ENCODE measurements at regions not wholly inside any gene's neighbourhood (a gene's known extent, or its start where the extent isn't known, plus 50 kb on each side); places are given as distances from the start of the nearest gene placed in this dataset.

DNA sequence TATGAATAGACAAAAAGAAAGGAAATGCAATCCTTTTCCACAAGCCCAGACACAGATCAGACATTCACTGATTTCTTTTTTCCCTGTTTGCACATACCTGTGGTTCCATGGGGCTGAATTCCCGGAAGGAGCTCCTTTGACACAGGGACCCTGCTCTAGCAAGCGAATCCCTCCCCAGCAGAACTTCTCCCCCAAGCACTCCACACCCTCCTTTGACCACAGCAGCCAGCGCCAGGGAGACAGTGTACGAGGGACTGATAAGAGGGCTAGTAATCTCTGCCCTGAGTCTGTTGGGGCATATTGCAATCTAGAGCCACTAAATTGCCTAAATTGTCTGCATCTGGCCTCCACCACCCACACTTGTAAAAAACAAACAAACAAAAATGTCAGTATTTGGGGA is 83.4 kb upstream of the NTF3 start:
- TF ChIP-seq, protein P1, sequence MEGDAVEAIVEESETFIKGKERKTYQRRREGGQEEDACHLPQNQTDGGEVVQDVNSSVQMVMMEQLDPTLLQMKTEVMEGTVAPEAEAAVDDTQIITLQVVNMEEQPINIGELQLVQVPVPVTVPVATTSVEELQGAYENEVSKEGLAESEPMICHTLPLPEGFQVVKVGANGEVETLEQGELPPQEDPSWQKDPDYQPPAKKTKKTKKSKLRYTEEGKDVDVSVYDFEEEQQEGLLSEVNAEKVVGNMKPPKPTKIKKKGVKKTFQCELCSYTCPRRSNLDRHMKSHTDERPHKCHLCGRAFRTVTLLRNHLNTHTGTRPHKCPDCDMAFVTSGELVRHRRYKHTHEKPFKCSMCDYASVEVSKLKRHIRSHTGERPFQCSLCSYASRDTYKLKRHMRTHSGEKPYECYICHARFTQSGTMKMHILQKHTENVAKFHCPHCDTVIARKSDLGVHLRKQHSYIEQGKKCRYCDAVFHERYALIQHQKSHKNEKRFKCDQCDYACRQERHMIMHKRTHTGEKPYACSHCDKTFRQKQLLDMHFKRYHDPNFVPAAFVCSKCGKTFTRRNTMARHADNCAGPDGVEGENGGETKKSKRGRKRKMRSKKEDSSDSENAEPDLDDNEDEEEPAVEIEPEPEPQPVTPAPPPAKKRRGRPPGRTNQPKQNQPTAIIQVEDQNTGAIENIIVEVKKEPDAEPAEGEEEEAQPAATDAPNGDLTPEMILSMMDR (IDR thresholded peaks at IDR 0.05), result no peak

DNA sequence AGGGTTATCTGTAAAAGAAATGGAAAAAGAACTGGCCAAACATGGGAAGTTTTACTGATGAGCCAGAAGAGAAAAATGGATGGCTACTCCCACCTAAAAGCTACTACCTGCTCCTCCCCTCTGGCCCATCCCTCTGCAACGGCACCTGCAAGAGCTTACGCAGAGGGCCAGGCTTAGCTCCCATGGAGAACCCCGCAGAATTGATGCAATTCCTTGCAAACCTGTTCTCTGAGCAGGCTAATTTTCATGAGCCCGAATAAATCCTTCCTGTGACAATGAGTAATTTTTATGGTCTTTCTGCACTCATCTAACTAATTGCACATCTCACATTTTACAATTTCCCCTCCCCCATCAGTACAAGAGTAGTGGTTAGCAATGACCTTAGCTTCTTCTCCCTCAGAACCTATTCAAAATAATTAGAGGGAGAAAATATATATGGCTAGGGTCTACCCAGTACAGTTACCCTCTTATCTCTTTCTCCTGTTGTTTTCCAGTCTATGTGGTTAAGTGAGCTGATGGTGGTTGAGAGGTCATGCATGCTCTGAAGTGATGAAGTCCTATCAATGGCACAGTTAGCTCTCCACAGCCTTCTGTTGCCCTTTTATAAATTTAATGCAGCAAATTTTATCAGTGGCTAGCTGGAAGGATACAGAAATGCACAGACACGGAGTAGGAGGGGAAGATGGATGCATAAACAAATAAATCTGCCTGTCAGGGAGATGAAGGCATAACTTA is 67.7 kb upstream of the NTF3 start:
- no peak overlapping the region for H3K27ac ChIP-seq
- no peaks in the 10 kb centered on the region for H3K9me3 ChIP-seq
- no peaks in the 10 kb centered on the region for H3K36me3 ChIP-seq
- TF ChIP-seq, protein P1 (IDR thresholded peaks at IDR 0.05), result no peak
- DNase-seq (ENCODE audit: low spot score in 2 of 2), result no peak
- intact Hi-C loops (cut with DNase I), result no loop called here
- no peaks in the 10 kb centered on the region for H3K4me1 ChIP-seq
- no peaks in the 10 kb centered on the region for H3K27me3 ChIP-seq
- H3K4me3 ChIP-seq, result no peak overlapping the region

More for the DNA sequence above, 83.4 kb upstream of the NTF3 start:
- DNase-seq (ENCODE audit: low spot score in 2 of 2), result no peak
- intact Hi-C loops (cut with DNase I), result no loop called here
- Histone ChIP-seq H3K27ac (no peak overlapping the region), H3K4me3 (no peak overlapping the region), H3K4me1 (no peaks in the 10 kb centered on the region), H3K27me3 (no peaks in the 10 kb centered on the region), H3K9me3 (peaks cover under 1 to 3% of the 10 kb centered on the region in 2 donors), H3K36me3 (no peaks in the 10 kb centered on the region)

DNA sequence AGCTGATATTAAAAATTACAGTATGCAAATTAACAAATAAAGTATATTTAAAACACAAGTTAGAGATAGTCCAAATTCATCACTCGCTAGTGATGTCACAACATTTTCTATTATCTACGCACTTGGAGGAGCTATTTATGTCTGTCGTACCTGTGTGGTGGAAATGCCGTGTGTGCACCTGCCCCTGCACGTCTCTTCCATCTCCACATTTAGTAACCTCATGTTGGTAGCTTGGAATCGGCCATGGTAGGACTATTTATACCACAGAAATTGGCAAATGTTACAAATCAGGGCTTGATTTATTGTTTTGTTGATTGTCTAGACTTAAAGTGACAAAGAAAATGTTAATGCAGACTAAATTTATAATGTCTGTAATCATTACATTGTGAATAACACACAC is 62.6 kb upstream of the NTF3 start:
- H3K27ac ChIP-seq, result no peak overlapping the region
- no peak overlapping the region for H3K4me3 ChIP-seq
- intact Hi-C loops (cut with DNase I), result no loop called here
- TF ChIP-seq, protein P1 (IDR thresholded peaks at IDR 0.05), result no peak
- no peaks in the 10 kb centered on the region for H3K9me3 ChIP-seq
- no peaks in the 10 kb centered on the region for H3K36me3 ChIP-seq
- no peaks in the 10 kb centered on the region for H3K27me3 ChIP-seq
- no peaks in the 10 kb centered on the region for H3K4me1 ChIP-seq
- DNase-seq (ENCODE audit: low spot score in 2 of 2), result no peak

DNA sequence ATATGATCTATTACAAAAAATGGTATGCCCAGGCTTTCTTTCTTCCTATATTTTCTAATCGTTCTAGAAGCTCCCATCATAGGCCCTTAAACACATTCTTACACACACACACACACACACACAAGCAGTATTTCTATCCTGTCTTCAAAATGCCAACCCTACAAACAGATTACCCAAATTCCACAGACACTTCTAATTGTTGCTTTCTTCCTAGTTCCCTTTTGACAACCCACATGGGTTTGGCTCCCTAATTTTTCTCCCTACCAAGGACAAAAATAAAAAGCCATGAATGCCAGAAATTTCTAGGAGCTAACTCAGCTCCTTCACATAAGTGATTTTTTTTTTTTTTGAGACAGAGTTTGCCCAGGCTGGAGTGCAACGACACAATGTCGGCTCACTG is 60.3 kb upstream of the NTF3 start:
- TF ChIP-seq, protein P1 (IDR thresholded peaks at IDR 0.05), result no peak
- no peaks in the 10 kb centered on the region for H3K4me1 ChIP-seq
- no peaks in the 10 kb centered on the region for H3K9me3 ChIP-seq
- H3K27me3 ChIP-seq, result no peaks in the 10 kb centered on the region
- H3K4me3 ChIP-seq, result no peak overlapping the region
- H3K27ac ChIP-seq, result no peak overlapping the region
- DNase-seq (ENCODE audit: low spot score in 2 of 2), result no peak
- intact Hi-C loops (cut with DNase I), result no loop called here
- no peaks in the 10 kb centered on the region for H3K36me3 ChIP-seq

DNA sequence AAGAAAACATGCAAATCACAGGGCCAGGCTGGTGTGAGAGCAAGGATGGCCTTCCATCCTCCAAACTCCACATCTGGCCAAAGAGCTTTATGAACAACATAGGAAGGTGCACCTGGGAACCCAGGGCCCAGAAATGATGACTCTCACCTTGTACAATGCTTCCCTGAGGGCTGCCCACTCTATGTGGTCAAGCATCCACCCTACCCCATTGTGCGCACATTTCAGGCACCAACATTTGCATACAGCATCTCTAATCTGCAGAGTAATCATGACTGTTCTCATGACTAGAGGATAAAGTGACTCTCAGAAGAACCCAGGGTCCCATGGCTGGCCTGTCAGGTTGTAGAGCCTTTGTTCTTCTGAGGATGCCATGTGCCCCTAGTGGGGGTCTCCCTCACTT is 57.2 kb upstream of the NTF3 start:
- H3K36me3 ChIP-seq, result no peaks in the 10 kb centered on the region
- intact Hi-C loops (cut with DNase I), result no loop called here
- no peak for DNase-seq (ENCODE audit: low spot score in 2 of 2)

More for the DNA sequence above, 57.2 kb upstream of the NTF3 start:
- Histone ChIP-seq H3K9me3 (no peaks in the 10 kb centered on the region), H3K27me3 (no peaks in the 10 kb centered on the region), H3K4me1 (no peaks in the 10 kb centered on the region), H3K4me3 (no peak overlapping the region), H3K27ac (no peak overlapping the region)
- TF ChIP-seq, protein P1 (IDR thresholded peaks at IDR 0.05), result no peak

Measured in ascending aorta (tissue), 2 donors.